Body of pancreas (tissue), 4 donors: ENCODE measurements at regions not wholly inside any gene's neighbourhood (a gene's known extent, or its start where the extent isn't known, plus 50 kb on each side); places are given as distances from the start of the nearest gene placed in this dataset.

Source experiments
- CTCF ChIP-seq, 7 experiments: fragments of 450-650 bp in 4 of 7; fragments of 200-600 bp in 3 of 7; sonication (generic) in 3 of 7; IDR thresholded peaks; one replicate each; pipeline ENCODE4 v1.5.1; 2016 to 2019; ENCODE audit warnings: antibody characterized with exemption in 7 of 7
- POLR2A ChIP-seq, 3 donors: fragments of 450-650 bp; IDR thresholded peaks; one replicate each; pipeline ENCODE4 v1.6.1; 2016; ENCODE audit warnings: antibody characterized with exemption in 3 of 3, mild to moderate bottlenecking in 2 of 3

GRCh38 chr1:242745079-242745478 is 220.6 kb upstream of the PLD5 start:
- TF ChIP-seq POLR2A (IDR thresholded peaks at IDR 0.05) (no peak), CTCF (IDR thresholded peaks at IDR 0.05) (no peak)
